ENCODE measurements at regions not wholly inside any gene's neighbourhood (a gene's known extent, or its start where the extent isn't known, plus 50 kb on each side); places are given as distances from the start of the nearest gene placed in this dataset.

DNA sequence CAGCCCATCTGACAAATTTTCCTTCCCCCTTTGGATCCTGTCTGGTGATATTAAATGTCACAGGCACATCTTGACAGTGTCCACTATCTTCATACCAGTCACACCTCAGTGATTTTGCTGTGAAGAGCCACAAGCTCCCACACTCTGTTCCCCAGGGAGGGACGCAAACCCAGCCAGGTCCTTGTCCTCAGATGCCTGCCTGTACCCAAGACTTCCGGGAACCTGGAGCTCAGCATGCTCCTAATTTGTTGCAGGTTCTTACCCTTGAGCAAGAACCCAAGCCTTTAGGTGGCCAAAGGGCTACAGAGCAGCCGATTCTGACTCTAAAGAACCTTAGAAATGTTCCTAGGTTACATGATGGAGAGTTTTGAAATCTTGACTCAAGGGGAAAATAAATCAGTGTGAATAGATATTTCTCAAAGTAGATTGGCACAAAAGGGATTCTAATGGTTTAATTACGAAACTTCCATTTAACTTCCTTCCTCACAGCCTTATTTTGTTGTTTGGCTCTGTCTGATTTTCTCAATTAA lies 66.2 kb upstream of the MTHFD1L start:
- Histone ChIP-seq H3K36me3 (no peaks in the 10 kb centered on the region), H3K27me3 (no peaks in the 10 kb centered on the region), H3K4me3 (no peak overlapping the region), H3K27ac (no peak overlapping the region), H3K9ac (ENCODE audit: low read depth in 2 of 2, low read length in 2 of 2) (no peak overlapping the region), H3K4me1 (no peaks in the 10 kb centered on the region), H3K9me3 (no peaks in the 10 kb centered on the region)
- DNase-seq = no peak
- TF ChIP-seq CTCF (IDR thresholded peaks at IDR 0.05) = no peak
- intact Hi-C loops (cut with DNase I) = no loop called here

- Histone ChIP-seq H3K9me3 (no peaks in the 10 kb centered on the region), H3K36me3 (no peaks in the 10 kb centered on the region), H3K9ac (ENCODE audit: low read depth in 2 of 2, low read length in 2 of 2) (no peak overlapping the region), H3K27ac (no peak overlapping the region), H3K4me1 (no peaks in the 10 kb centered on the region), H3K27me3 (no peaks in the 10 kb centered on the region), H3K4me3 (no peak overlapping the region)
- no peak for DNase-seq
- intact Hi-C loops (cut with DNase I) = no loop called here
- no peak for TF ChIP-seq CTCF (IDR thresholded peaks at IDR 0.05)
Observed at GRCh38 chr6:150800674-150801314, 64.7 kb upstream of the MTHFD1L start.

DNA sequence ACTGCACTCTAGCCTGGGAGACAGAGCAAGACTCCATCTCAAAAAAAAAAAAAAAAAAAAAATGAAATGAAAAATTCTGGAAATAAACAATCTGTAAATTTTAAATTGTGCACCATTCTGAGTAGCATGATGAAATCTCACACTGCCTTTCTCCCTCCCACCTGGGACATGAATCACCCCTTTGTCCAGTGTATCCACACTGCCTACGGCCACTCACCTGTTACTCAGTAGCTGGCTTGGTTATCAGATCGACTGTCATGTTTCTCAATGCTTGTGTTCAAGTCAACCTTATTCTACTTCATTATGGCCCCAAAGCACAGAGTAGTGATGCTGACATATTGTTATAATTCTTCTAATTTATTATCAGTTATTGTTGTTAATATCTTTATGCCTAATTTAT lies 58.7 kb upstream of the MTHFD1L start:
- intact Hi-C loops (cut with DNase I) = no loop called here
- H3K4me3 ChIP-seq = no peak overlapping the region
- no peak overlapping the region for H3K27ac ChIP-seq
- H3K27me3 ChIP-seq = no peaks in the 10 kb centered on the region
- TF ChIP-seq CTCF (IDR thresholded peaks at IDR 0.05) = no peak
- H3K9me3 ChIP-seq = no peaks in the 10 kb centered on the region
- no peak overlapping the region for H3K9ac ChIP-seq (ENCODE audit: low read depth in 2 of 2, low read length in 2 of 2)
- no peak for DNase-seq
- H3K4me1 ChIP-seq = no peaks in the 10 kb centered on the region
- H3K36me3 ChIP-seq = no peaks in the 10 kb centered on the region

DNA sequence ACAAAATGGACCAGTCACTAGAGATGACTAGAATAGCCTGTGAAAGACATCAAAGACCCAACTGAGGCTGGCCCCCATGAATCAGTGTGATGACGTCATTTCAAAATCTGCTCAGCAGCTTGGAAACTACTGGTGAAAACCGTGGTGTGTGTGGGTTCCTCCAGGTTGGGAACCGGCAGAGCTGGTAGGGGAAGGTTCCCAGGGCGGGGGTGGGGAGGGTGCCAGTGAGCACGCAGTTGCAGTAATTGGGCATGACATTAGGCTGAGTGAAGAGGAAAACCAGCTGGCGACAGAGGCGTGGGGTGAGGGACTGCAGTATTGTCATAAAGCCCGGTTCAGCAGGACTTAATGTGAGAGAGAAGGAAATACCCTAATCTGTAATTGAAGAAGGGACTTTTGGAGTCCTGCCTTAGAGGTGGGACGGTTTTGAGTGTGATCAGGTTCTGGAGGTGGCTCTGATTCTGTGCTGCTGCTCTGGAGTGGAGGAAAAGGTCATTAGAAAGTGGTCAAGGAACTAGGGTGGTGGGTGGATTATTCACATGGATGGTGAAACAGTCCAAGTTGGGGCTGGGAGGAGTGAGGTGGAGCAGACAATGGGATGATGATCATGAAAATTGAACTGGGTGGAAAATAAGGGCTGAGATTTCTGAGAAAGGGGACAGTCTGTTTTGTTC lies 52.0 kb upstream of the MTHFD1L start:
- no peak overlapping the region for H3K27ac ChIP-seq
- no peaks in the 10 kb centered on the region for H3K4me1 ChIP-seq
- no peak overlapping the region for H3K9ac ChIP-seq (ENCODE audit: low read depth in 2 of 2, low read length in 2 of 2)
- no peaks in the 10 kb centered on the region for H3K9me3 ChIP-seq
- H3K36me3 ChIP-seq = no peaks in the 10 kb centered on the region
- H3K27me3 ChIP-seq = no peaks in the 10 kb centered on the region
- no peak overlapping the region for H3K4me3 ChIP-seq
- intact Hi-C loops (cut with DNase I) = loop anchor here (5.0 kb wide), 1 partner anchor 211 kb away; no protein-coding TSS in a partner anchor
- TF ChIP-seq CTCF (IDR thresholded peaks at IDR 0.05) = no peak
- DNase-seq = peak; percentile 28

GRCh38 chr6:150813993-150814359 lies 51.5 kb upstream of the MTHFD1L start:
- intact Hi-C loops (cut with DNase I) = loop anchor here (2.0 to 5.0 kb wide), 2 partner anchors 212 to 395 kb away; no protein-coding TSS in a partner anchor
- Histone ChIP-seq H3K36me3 (no peaks in the 10 kb centered on the region), H3K9ac (ENCODE audit: low read depth in 2 of 2, low read length in 2 of 2) (no peak overlapping the region), H3K27ac (no peak overlapping the region), H3K4me1 (no peaks in the 10 kb centered on the region), H3K9me3 (no peaks in the 10 kb centered on the region), H3K27me3 (no peaks in the 10 kb centered on the region), H3K4me3 (no peak overlapping the region)
- no peak for DNase-seq
- TF ChIP-seq CTCF (IDR thresholded peaks at IDR 0.05) = no peak

Data from colonic mucosa (tissue), 4 donors.